GM04504 (cell line): ENCODE measurements at regions not wholly inside any gene's neighbourhood (a gene's known extent, or its start where the extent isn't known, plus 50 kb on each side); places are given as distances from the start of the nearest gene placed in this dataset.
"Not testable (repeated sequence)": the region's sequence is repeated elsewhere in the genome, so short reads cannot be mapped to it uniquely, and the experiment has no call there.

Source experiments
- DNase-seq: peaks from one replicate; pipeline ENCODE4 v3.0.0-alpha.2; 2012; ENCODE audit warnings: low read depth

DNA sequence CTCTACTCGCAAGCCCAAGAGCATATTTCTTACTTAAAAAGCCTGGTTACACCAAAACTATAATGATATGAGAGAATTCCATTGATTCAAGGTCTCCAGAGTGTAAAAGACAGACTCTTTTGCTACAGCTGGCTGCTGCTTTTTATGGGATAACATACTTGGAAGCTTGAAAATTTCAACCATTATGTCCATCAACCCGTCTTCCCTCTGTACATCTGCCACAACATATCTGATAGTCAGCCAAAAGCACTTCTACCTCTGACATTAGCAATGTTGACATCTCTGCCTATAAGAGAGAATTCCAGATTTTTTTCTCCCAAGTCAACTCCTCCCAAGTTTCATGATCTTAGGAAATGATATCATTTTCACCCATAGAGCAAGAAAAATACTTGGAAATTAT is 54.4 kb upstream of the IQCM start:
- no peak for DNase-seq

DNA sequence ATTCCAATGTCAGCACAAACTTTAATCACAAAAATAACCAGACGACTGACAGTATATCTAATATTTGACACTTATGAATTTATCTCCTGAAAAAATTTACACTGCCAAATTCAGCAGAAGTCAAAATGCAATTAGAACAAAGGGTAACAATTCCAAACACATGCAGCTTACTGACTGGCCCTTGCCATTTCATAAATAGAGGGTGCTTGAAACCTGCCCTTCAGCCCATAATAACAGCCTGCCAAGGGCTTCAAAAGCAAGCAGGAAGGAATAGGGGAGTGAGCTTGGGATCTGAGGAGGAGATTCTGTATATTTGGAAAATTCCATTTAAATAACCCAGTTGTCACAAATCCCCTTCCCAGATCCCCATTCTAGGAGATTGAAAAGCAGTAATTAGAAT is 66.1 kb upstream of the IQCM start:
- DNase-seq: no peak

DNA sequence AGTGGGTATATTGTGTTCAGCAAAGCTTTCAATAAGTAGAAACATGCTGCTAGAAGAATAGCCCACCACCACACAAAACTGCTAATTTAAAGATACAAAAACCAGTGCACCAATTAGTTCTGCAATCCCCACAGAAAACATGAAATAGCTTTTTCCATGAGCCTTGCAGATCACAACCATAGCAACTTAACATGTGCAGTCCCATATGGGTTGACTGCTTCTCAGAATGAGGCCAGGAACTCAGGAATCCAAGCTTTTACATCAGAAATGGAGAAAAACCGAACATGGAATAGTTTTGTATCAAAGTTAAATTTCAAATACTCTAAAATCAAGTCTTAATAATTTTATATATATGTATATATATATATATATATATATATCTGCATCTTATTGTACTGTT is 66.6 kb upstream of the IQCM start:
- no peak for DNase-seq

DNA sequence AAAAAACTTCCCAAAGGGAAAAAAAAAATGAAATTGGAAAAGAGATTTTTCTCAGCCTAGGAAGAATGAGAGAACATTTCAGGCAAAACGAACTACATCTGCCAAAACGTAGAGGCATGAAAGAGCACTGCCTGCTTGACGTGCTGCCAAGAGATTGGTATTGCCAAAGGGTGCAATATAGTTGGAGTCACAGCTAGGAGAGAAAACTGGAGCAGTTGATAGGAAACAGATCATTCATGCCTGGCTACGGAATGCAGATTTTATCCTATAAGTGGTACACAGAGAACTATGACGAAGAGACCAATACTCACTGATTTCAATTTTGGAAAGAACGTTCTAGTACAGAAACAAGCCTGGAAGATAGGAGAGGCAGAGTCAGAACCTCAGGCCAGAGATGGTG is 68.4 kb upstream of the IQCM start:
- no peak for DNase-seq

DNA sequence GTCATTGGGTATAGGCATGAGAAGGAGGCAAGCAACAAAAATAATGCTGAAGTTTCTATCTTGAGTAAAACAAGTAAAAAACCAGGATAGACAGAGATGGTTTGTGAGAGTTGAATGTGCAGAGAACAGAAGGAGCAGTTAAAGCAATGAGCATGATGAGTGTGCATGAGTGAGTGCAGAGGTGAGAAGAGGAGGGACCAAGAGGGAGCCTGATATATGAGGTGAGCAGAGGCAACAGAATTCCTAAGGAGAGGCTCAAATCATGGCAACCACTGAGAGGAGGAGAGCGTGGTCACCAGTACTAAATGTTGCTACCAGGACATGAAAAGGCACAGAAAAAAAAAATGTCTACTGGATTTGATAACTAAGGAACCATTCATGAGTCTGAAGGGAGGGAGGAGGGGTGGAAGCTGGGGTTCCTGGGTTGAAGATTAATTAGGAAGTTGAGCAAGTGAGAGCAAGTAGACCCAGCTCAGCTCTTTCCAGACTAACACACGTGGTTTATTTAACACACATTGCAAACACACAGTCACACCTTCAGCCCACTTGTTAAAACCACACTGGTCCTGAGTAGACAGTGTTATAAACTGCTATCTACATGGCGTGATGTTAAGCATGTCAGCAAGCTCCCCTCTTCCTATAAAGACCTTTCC is 69.0 kb upstream of the IQCM start:
- DNase-seq: no peak

DNA sequence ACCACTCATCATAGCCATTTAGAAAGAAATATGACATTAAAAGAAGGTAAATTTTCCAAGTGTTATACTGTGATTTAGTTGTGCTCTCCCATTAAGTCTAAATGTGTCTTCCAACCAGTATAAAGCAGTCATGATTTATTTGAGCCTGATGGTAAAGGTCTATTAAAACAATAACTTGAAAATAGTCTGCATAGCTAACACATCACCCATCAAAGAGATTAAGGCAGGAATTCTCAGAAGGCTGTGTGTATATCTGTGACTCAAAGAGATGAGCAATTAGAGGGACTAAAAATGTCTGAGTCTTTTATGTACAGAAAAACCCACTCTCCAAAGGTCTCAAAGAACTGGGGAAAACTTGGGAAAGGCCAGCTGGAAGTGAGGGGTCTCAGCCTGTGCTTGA is 70.3 kb upstream of the IQCM start:
- DNase-seq: peak; percentile 71

DNA sequence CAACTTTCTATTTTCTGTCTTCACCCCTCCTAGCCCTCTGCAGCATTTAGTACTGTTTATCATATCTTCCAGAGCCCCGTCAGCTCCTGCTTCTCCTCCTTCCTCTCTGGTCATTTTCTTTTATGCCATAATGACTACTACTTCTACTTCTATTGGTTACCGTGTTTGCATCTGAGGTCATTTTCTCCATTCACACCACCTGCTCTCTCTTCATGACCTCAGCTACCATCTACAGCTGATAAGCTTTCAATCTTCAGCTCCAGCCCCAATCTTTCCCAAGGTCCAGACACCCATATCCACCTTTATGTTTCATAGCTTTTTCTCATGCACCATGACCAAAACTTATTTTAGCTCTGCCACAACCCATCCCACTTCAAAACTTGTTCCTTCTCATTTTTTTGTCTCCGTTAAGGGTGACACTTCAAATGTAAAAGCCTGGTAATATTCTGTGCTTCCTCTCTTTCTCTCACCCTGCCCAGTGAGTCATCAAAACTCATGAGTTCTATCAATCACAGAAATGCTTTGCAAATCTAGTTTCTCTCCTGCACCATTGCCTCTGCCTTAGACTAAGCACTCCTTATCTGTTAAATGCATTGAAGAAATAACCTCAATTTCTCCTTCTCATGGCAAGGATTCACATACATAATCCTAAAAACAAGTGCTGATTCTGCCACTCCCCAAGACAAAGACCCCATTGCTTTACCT is 71.3 kb upstream of the IQCM start:
- no peak for DNase-seq

DNA sequence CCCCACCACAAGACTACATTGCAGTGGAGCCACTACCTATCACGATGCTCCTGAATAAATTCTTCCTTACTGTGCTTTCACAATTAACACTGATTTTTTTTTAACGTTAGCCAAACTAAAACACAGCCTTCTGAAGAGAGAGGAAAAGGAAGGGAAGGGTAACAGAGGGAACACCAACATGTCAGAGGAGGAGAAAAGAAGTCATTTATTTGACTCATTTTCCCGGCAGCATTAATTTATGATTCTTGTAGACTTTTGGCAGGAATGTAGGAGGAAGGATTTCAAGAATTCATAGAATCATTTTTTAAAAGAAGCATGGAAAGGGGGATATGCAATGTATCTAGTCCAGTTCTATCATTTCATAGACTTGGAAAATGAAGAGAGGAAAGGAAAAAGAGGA is 74.3 kb upstream of the IQCM start:
- DNase-seq: no peak

DNA sequence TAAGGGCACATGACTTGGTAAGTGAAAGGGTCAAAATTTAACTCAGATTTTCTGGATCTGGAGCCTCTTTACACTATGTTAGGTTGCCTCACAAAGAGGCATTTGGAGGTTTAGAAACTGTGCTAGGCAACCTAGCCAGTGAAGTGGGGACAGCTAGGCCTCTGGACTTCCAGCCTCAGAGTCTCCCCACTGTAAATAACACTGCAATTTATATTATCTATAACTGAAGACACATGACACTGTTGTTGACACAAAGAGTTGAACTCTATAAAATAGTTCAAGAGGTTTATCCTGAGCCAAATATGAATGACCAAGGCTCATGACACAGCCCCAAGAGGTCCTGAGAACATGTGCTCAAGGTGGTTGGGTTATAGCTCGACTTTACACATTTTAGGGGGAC is 74.9 kb upstream of the IQCM start:
- DNase-seq: no peak

DNA sequence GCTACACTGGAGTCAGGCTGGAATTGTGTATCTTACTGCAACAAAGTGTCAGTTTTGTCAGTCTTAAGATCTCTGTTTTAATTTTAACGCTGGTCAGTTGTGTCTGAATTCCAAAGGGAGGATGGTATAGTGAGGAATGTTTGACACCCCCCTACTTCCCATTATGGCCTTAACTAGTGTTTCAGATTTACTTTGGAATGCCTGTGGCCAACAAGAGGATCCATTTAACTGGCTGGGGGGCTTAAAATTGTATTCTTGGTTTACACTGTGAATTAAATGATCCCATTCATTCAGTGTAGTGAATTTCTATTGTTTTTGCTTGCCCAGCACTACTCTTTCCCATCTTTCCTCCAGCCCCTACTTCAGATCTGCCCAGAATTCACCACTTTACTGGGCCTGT is 75.8 kb upstream of the IQCM start:
- no peak for DNase-seq

DNA sequence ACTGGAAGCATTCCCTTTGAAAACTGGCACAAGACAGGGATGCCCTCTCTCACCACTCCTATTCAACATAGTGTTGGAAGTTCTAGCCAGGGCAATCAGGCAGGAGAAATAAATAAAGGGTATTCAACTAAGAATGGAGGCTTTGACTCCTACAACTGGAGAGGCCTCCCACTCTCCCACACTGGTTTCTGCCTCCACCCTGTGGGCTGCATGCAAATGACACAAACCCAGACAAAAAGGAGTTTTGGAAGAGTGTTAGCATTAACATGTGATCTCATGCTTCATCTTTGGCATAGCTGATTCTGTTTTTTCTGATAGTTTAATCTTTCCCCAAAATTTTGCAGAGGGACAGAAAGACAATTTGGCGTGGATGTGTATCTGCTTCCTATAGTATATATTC is 80.8 kb upstream of the IQCM start:
- no peak for DNase-seq

DNA sequence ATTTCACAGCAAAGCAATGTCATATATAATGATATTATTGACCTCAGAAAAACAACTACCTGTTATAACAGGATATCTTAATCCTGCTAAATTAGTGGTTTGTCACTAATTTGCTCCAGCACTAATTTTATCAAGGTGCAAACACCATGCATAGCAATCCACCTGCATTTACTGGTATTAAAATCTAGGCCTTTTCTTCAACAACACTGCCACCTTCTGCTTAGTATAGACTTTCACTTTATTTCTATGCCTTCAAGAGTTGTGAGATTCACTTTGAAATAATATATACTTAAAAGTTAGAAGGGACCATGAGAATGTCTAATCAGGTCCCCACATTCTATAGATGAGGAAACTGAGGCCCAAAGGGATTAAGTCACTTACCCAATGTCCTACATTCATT is 82.1 kb upstream of the IQCM start:
- no peak for DNase-seq

DNA sequence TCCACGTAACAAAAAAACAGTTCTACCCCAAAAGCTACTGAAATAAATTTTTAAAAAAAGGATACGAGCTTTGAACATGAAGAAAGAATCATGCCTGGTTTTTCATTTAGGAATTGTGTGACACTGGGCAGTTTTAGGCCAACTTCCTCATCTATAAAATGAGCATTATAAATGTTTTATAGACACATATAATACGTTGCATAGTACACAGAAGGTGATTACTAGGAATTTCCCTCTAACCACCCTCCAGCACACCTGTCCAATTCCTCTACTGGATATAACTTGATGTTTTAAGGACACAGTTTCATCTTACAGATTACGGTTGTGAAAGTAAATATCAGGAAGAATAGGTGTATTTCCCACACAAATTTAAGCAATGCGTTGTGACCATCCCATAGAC is 85.5 kb upstream of the IQCM start:
- no peak for DNase-seq

DNA sequence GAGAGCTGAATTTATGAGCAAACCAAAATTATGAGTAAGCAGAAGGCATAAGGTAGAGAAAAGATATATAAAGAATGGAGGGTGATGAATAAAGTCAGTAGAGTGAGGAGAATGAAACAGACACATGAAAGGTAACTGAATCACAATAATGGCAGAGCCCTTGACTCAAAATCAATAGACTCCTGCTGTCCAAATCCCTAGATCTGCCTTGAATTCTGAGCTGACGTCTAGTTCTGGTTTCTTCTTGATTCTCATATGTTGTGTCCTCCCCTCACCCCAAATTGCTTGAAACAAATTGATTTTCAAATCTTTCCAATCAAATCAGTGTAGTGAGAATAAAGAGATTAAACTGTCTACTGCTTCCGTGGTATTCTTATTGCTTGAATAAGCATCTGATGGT is 86.6 kb upstream of the IQCM start:
- no peak for DNase-seq

DNA sequence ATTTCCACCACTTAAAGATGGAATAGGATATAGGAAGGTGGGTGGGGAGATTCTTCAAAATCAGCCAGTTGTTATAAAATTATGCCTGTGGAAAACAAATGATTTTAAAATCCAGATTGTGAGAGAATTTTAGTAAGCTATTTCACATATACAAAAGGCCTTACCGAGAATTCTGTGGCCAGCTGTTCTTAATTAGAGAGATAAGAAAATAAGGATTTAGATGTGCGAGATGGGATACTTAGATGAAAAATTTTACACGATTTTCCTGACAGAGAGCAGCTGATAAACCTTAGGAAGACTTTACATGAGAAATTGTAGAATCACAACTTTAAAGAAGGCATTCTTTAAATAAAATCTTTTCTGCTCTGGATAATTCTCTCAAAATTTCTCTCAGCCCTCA is 94.5 kb upstream of the IQCM start:
- DNase-seq: no peak

DNA sequence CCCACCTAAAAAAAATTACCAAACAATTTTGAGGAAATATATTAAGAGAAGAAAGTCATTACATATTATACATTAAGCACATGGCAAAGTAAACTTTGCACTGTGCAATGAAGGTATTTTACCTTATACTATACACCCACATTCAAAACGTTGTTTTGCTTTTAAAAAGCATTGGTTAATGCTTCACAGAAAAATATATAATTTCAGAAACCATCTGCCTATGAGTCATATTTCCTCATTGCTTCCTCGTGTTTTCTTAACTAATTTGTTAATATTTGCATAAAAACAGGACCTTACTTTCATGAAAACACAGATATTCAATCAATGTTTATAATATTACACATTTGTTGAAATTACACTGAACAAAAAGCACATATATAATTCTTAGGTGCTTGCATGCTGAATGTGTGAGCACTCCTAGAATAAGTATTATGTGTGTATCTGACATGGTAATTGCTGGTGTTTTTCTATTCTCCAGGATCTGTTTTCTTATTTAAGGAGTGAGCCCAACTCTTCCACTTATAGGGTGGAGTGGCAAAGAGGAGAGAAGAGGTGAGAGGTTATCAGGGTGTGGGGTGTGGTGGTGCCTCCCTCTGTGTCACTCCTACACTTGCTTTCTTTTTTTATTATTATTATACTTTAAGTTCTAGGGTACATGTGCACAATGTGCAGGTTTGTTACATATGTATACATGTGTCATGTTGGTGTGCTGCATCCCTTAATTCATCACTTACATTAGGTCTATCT is 95.1 kb upstream of the IQCM start:
- DNase-seq: no peak

DNA sequence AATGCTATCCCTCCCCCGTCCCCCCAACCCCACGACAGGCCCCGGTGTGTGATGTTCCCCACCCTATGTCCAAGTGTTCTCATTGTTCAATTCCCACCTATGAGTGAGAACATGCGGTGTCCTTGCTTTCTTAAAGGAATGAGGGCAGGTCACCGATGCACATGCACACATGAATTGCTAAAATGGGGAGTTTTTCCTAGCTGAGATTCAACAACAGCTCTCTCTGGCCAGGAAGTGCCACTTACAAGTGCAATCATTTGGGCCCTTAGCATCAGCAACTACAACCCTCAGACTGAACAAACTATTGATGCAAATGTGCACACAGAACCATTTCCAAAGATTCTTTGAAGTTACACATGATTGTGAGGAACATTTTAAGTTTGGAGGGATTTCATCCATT is 95.7 kb upstream of the IQCM start:
- DNase-seq: no peak

DNA sequence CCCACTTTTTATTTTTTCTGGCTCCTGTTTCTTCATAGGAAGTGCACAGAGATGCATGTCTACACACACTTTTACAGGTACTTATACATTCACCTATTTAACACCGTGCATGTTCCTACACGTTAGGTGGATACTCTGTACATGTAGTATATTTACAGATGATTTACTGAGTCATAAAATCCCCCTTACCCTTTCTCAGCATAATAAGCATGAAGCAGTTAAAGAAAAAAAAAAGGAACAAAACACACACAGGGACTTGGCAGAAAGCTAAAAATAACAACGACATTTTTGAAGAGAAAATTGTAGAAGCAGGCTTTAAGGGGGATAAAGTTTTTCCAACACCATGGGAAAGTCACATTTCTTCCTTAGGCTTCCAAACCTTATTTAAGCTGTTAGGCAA is 96.4 kb upstream of the IQCM start:
- DNase-seq: no peak

DNA sequence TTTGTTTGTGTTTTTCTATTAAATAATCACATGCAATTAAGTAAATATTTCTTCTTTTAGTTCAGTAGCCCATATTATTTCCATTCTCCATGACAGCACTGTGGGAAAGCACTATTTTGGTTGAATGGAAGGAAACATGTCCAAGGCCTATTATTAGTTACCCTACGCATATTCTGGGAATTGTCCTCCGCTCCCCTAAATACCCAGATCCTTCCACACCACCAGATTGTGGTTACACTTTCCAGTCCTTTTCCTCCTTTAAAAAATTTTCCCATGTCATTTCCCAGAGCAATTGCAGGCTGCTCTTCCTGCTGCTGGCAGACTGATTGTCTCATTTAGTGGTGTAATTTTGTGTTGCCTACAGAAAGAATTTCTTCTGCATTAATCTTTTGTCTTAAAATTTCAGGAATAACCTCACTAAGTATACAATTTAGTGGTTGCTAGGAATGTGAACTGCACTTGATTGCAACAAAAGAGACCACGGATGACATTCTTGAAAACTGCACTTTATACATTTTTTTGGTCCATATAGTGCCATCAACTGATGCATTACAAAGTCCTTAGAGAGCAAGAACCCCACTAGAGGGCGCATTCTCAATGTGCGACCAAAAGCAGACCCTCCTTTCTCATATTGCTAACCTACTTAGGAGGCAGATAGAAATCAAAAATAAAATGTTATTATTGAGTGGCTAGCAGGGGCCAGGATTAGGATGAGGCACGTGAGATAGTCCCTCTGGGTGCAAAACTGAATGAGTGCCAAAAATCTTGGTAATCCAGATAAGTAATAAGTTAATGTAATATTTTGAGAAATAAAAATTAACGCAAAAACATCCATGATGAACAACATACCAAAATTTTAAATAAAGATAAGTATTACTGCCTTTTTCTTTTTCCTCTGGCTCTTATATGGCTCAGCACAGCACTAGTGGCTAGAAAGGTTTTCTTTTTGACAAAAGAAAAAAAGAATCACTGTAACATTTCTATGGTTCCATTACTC is 98.8 kb upstream of the IQCM start:
- no peak for DNase-seq

DNA sequence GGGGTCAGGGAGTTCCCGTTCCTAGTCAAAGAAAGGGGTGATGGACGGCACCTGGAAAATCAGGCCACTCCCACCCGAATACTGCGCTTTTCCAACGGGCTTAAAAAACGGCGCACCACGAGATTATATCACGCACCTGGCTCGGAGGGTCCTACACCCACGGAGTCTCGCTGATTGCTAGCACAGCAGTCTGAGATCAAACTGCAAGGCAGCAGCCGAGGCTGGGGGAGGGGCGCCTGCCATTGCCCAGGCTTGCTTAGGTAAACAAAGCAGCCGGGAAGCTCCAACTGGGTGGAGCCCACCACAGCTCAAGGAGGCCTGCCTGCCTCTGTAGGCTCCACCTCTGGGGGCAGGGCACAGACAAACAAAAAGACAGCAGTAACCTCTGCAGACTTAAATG is 100.1 kb upstream of the IQCM start:
- DNase-seq: not testable (repeated sequence)

DNA sequence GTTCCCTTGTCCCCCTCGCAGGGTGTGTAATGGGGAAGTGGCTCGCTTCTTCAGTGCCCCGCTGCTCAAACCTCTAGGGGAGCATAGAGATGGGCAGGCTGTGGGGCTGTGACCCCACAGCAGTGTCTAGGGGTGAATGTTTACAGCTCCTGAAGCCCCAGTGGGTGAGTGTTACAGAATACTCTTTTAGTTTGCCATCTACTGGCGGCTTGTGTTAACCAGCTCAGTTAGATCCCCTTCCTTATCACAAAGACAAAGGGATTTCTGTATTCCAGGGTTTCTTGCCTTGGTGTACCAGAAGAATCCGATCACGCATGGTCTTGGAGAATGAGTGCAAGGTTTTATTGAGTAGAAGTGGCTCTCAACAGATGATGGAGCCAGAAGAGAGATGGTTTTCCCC is 108.1 kb upstream of the IQCM start:
- DNase-seq: no peak

DNA sequence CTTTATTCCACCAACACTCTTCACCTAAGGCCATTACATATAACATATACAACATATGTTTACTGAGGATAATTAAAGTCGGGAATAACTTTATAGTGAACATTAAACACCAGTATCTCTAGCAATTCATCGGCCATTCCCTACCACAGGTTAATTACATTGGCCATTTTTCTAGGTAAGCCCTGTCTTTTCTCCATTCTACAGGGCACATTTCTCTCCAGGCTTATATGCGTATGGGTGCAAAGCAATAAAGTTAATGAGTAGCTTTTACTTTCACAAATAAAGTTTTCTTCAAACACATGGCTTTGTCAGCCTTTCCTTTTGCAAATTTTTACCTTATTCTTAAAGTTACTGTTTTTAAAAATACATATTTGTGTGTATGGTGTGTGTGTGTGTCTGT is 111.9 kb upstream of the IQCM start:
- no peak for DNase-seq
